ENCODE measurements at regions not wholly inside any gene's neighbourhood (a gene's known extent, or its start where the extent isn't known, plus 50 kb on each side); places are given as distances from the start of the nearest gene placed in this dataset.
A peak's percentile ranks its signal among the peaks of the same experiment; 100 is the strongest.

- Mint-ChIP-seq H3K36me3 (ENCODE audit: low read depth) (no peaks in the 10 kb centered on the region), H3K4me1 (ENCODE audit: low read depth) (peaks cover 25% of the 10 kb centered on the region), H3K27me3 (peaks cover 7% of the 10 kb centered on the region), H3K4me3 (peak overlapping the region; percentile 79), H3K9me3 (no peaks in the 10 kb centered on the region), H3K27ac (peak overlapping the region; percentile 84)
Measured at GRCh38 chr14:101120641-101121507, 217.4 kb upstream of the RTL1 start.

- H3K36me3 Mint-ChIP-seq (ENCODE audit: low read depth) = no peaks in the 10 kb centered on the region
- H3K4me1 Mint-ChIP-seq (ENCODE audit: low read depth) = peaks cover 25% of the 10 kb centered on the region
- H3K27ac Mint-ChIP-seq = peak overlapping the region; percentile 84
- peak overlapping the region; percentile 79 for H3K4me3 Mint-ChIP-seq
- no peaks in the 10 kb centered on the region for H3K9me3 Mint-ChIP-seq
- H3K27me3 Mint-ChIP-seq = peaks cover 7% of the 10 kb centered on the region
Measured at GRCh38 chr14:101121508-101122139, 218.1 kb upstream of the RTL1 start.

GRCh38 chr14:101122237-101123141, 219.0 kb upstream of the RTL1 start:
- Mint-ChIP-seq H3K36me3 (ENCODE audit: low read depth) (no peaks in the 10 kb centered on the region), H3K4me3 (no peak overlapping the region), H3K27me3 (peaks cover 7% of the 10 kb centered on the region), H3K9me3 (no peaks in the 10 kb centered on the region), H3K4me1 (ENCODE audit: low read depth) (peaks cover 25% of the 10 kb centered on the region), H3K27ac (no peak overlapping the region)

- Mint-ChIP-seq H3K4me3 (no peak overlapping the region), H3K27me3 (peaks cover 11% of the 10 kb centered on the region), H3K36me3 (ENCODE audit: low read depth) (no peaks in the 10 kb centered on the region), H3K9me3 (no peaks in the 10 kb centered on the region), H3K27ac (no peak overlapping the region), H3K4me1 (ENCODE audit: low read depth) (peaks cover 25% of the 10 kb centered on the region)
Measured at GRCh38 chr14:101123618-101124510, 220.3 kb upstream of the RTL1 start.

GRCh38 chr14:101124815-101125214, 221.3 kb upstream of the RTL1 start:
- no peaks in the 10 kb centered on the region for H3K9me3 Mint-ChIP-seq
- no peak overlapping the region for H3K4me3 Mint-ChIP-seq
- peaks cover 10% of the 10 kb centered on the region for H3K27me3 Mint-ChIP-seq
- H3K27ac Mint-ChIP-seq = no peak overlapping the region
- peaks cover 18% of the 10 kb centered on the region for H3K4me1 Mint-ChIP-seq (ENCODE audit: low read depth)
- no peaks in the 10 kb centered on the region for H3K36me3 Mint-ChIP-seq (ENCODE audit: low read depth)

- no peaks in the 10 kb centered on the region for H3K9me3 Mint-ChIP-seq
- no peaks in the 10 kb centered on the region for H3K36me3 Mint-ChIP-seq (ENCODE audit: low read depth)
- no peak overlapping the region for H3K27ac Mint-ChIP-seq
- H3K27me3 Mint-ChIP-seq = peaks cover 15% of the 10 kb centered on the region
- no peak overlapping the region for H3K4me3 Mint-ChIP-seq
- peaks cover 13% of the 10 kb centered on the region for H3K4me1 Mint-ChIP-seq (ENCODE audit: low read depth)
Measured at GRCh38 chr14:101125313-101125712, 221.8 kb upstream of the RTL1 start.

GRCh38 chr14:101125719-101126651, 222.5 kb upstream of the RTL1 start:
- Mint-ChIP-seq H3K4me3 (no peak overlapping the region), H3K27ac (no peak overlapping the region), H3K9me3 (no peaks in the 10 kb centered on the region), H3K4me1 (ENCODE audit: low read depth) (peaks cover 6% of the 10 kb centered on the region), H3K36me3 (ENCODE audit: low read depth) (no peaks in the 10 kb centered on the region), H3K27me3 (peaks cover 18% of the 10 kb centered on the region)

GRCh38 chr14:101126731-101127130, 223.2 kb upstream of the RTL1 start:
- H3K4me1 Mint-ChIP-seq (ENCODE audit: low read depth) = no peaks in the 10 kb centered on the region
- no peaks in the 10 kb centered on the region for H3K9me3 Mint-ChIP-seq
- H3K4me3 Mint-ChIP-seq = no peak overlapping the region
- peaks cover 18% of the 10 kb centered on the region for H3K27me3 Mint-ChIP-seq
- no peak overlapping the region for H3K27ac Mint-ChIP-seq
- no peaks in the 10 kb centered on the region for H3K36me3 Mint-ChIP-seq (ENCODE audit: low read depth)

- no peaks in the 10 kb centered on the region for H3K36me3 Mint-ChIP-seq (ENCODE audit: low read depth)
- H3K4me1 Mint-ChIP-seq (ENCODE audit: low read depth) = no peaks in the 10 kb centered on the region
- H3K9me3 Mint-ChIP-seq = no peaks in the 10 kb centered on the region
- H3K4me3 Mint-ChIP-seq = no peak overlapping the region
- peaks cover 18% of the 10 kb centered on the region for H3K27me3 Mint-ChIP-seq
- H3K27ac Mint-ChIP-seq = no peak overlapping the region
Measured at GRCh38 chr14:101127224-101127623, 223.7 kb upstream of the RTL1 start.

- no peak overlapping the region for H3K27ac Mint-ChIP-seq
- H3K9me3 Mint-ChIP-seq = no peaks in the 10 kb centered on the region
- peaks cover 22% of the 10 kb centered on the region for H3K27me3 Mint-ChIP-seq
- no peaks in the 10 kb centered on the region for H3K36me3 Mint-ChIP-seq (ENCODE audit: low read depth)
- no peak overlapping the region for H3K4me3 Mint-ChIP-seq
- H3K4me1 Mint-ChIP-seq (ENCODE audit: low read depth) = no peaks in the 10 kb centered on the region
Measured at GRCh38 chr14:101128478-101129321, 225.2 kb upstream of the RTL1 start.

- no peaks in the 10 kb centered on the region for H3K4me1 Mint-ChIP-seq (ENCODE audit: low read depth)
- H3K36me3 Mint-ChIP-seq (ENCODE audit: low read depth) = no peaks in the 10 kb centered on the region
- H3K4me3 Mint-ChIP-seq = no peak overlapping the region
- no peaks in the 10 kb centered on the region for H3K9me3 Mint-ChIP-seq
- peaks cover 30% of the 10 kb centered on the region for H3K27me3 Mint-ChIP-seq
- H3K27ac Mint-ChIP-seq = no peak overlapping the region
Measured at GRCh38 chr14:101129521-101130167, 226.1 kb upstream of the RTL1 start.

- H3K27ac Mint-ChIP-seq = no peak overlapping the region
- peaks cover 38% of the 10 kb centered on the region for H3K27me3 Mint-ChIP-seq
Measured at GRCh38 chr14:101130861-101131260, 227.3 kb upstream of the RTL1 start.

More at GRCh38 chr14:101130861-101131260, 227.3 kb upstream of the RTL1 start:
- Mint-ChIP-seq H3K4me1 (ENCODE audit: low read depth) (peaks cover 4% of the 10 kb centered on the region), H3K4me3 (no peak overlapping the region), H3K9me3 (no peaks in the 10 kb centered on the region), H3K36me3 (ENCODE audit: low read depth) (no peaks in the 10 kb centered on the region)

Data from stimulated activated naive CD8-positive, alpha-beta T cell treated with anti-CD3 and anti-CD28 coated beads, Interleukin-15, Interleukin-2, amounts not matched to agents 100 ng/mL and 50 ng/mL, for 24 hours (primary cell).